GM12891 (cell line): ENCODE measurements at regions not wholly inside any gene's neighbourhood (a gene's known extent, or its start where the extent isn't known, plus 50 kb on each side); places are given as distances from the start of the nearest gene placed in this dataset.

Experiments
- DNase-seq: peaks from one replicate; pipeline ENCODE4 v3.0.0; 2011; ENCODE audit warnings: low spot score; ENCODE audit not compliant: insufficient read length
- FAIRE-seq: peaks from 2 replicates; lab custom pipeline; 2011; peaks lifted over from hg19 to GRCh38; lab: Jason Lieb, UNC
- PAX5 ChIP-seq: IDR thresholded peaks from 2 replicates; pipeline ENCODE4 v1.6.1; 2011; ENCODE audit warnings: low read length, moderate library complexity, mild to moderate bottlenecking; ENCODE audit not compliant: insufficient read depth, severe bottlenecking
- POLR2A ChIP-seq: IDR thresholded peaks from 2 replicates; pipeline ENCODE4 v1.6.1; 2011; ENCODE audit warnings: low read depth, low read length, control low read depth
- POLR2AphosphoS5 ChIP-seq: IDR thresholded peaks from 2 replicates; pipeline ENCODE4 v1.6.1; 2011; ENCODE audit warnings: low read depth, low read length, control low read depth
- POU2F2 ChIP-seq: IDR thresholded peaks from 2 replicates; pipeline ENCODE4 v1.6.1; 2011; ENCODE audit warnings: low read depth, mild to moderate bottlenecking, control low read depth, low read length, moderate library complexity
- SPI1 ChIP-seq: IDR thresholded peaks from 2 replicates; pipeline ENCODE4 v1.6.1; 2011; ENCODE audit warnings: low read depth, low read length, control low read depth
- TAF1 ChIP-seq: IDR thresholded peaks from 2 replicates; pipeline ENCODE4 v1.6.1; 2011; ENCODE audit warnings: low read depth, low read length, control low read depth

DNA sequence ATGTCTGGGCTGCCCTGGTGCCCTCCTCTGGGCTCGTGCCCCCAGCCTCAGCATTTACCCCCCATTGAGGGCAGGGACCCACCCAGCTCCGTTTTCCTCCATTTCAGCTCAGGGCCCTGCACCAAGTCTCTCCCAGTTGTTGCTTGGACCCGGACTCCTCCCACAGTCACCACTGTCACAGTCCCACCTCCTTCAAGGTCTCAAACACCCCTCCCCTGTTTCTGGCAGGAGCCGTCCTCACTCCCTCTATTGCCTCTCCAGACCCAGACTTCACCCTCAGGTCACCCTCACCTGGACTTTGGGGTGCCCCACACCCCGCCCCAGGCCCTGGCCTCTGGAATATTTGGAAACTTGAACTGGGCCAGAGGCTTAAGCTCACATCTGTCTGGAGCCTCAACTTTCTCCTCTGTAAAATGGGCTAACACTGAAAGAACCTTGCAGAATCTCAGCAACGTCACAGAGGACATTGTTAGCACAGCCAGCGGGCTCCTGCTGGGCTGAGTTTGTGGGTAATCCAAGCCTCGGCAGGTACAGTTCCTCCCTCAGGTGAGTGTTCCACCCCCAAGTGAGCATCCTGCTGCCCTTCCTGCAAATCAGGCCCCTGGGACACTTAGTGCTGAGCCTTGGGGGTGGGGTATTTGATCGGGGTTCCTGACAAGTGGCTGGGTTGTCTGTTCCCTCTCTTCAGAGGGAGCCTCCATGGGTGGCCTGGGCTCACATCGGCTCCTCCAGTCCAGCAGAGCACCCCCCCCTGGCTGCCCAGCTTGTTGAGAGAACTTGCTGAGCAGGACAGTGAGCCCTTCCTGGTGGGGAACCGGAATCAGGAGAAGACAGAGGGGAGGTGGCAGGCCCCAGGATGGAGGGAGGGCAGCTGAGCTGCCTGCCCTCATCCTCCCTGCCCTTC is 130.1 kb downstream of the C9orf50 start:
- TF ChIP-seq TAF1 (no peak), POLR2AphosphoS5 (no peak), SPI1 (no peak), POU2F2 (no peak), POLR2A (no peak), PAX5 (no peak)
- no peak for DNase-seq
- FAIRE-seq = no peak

DNA sequence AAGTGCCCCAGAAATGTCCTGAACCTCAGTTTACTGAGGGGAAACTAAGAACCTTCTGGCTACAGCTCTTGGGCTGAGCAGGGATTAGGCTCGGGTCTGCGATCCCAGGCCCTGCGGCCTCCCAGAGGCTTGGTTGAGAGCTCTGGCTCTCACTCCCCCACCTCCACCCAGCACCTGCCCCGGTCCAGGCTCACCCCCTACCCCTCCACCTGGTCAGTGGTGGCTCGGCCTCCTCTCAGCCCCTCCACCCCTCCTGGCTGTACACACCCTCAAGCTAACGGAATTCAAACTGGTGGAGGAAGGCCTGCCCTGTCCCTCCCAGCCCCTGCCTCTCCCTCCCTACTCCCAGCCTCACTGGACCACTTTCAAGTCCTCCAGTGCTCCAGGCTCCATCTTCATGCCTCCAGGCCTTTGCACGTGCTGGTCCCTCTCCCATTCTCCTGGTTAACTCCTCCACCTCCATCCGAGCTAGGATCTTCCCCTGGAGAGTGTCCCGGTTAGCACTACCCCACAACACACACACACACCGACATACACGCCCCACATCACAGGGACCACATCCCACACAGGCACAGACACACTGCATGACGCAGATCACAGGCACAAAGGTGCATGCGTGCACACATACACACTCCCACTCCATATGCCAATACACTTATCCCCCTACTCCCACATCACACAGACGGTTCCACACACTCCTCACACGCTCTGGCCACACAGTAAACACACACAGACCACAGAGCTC is 130.9 kb downstream of the C9orf50 start:
- TF ChIP-seq PAX5 (no peak), POLR2AphosphoS5 (no peak), POLR2A (no peak), SPI1 (no peak), POU2F2 (no peak), TAF1 (no peak)
- DNase-seq (no peak), FAIRE-seq (no peak)

DNA sequence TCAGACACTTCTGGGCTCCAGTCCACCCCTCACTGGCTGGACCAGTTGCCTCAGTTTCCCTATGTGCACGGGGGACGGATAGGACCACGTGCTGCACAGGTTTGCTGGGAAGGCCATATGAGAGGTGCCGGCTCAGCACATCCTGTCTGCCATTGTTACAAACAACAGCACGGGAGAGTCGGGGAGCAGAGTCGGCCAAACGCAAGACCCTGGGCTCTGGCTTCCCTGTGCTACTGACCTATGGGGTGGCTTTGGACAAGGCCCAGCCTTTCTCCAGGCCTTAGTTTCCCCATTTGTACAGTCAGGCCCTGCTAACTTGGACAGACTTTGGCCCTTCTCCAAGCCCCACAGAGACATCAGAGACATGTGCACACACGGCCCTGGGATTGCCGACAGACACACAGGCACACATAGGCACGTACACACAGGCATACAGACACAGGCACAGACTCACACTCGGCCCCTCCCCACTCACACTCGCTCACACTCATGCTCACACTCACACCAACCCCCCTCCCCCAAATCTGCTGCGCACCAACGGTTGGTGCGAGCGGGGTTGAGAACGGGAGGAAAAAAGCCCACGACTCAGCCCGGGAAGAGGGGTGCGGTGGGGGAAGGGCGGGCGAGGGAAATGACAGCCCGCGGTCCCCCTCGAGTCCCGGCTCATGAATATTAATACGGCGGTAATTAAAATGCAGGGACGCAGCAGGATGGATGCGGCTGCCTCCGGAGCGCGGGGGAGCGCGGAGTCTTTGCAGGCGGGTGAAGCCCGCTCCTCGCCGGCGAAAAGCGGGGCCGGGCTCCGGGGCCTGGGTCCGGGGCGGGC is 133.0 kb downstream of the C9orf50 start:
- no peak for TF ChIP-seq SPI1
- TF ChIP-seq POU2F2 = peak; percentile 46; the same call in 1 of the 2 replicates
- FAIRE-seq = no peak
- DNase-seq = no peak

DNA sequence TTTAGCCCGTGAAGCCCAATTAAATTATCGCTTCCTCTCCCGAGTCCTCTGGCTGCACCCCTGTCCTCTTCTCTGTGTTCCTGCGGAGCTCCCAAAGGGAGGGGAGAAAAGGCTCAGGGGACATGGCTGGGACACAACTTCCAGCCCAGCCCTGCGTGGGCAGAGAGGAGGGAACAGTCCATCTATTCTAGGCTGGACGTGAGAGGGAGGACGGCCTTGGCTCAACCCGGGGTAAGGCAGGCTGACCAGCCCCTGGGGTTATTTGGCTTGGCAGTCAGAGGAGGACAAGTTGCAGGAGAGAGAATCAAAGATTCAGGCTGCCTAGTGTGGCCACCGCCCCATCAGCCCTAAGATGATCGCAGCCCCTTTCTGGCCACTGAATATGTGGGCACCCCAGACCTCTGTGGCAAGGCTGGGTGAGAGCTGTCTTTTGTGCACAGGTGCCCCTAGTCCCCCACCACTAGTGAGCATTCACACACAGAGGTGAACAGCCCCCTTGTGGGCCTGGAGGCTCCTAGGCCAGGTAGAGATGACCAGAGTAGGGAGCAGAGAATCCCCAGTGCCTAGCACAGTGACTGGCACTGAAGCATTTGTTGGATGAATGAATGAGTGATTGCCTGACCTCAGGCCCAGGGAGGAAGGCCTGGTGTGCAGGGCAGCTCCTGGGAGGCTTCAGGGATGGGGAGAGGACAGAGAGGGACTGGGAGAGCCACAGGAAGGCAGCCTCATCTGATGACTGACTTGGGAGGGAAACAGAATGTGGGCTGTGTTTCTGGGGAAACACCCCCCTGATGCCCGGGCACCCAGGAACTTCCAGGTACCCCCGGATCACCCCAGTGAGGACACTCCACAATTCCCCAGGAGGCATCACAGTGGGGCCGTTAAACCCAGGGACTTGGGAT is 133.9 kb downstream of the C9orf50 start:
- no peak for FAIRE-seq
- no peak for DNase-seq
- TF ChIP-seq POU2F2 = no peak

DNA sequence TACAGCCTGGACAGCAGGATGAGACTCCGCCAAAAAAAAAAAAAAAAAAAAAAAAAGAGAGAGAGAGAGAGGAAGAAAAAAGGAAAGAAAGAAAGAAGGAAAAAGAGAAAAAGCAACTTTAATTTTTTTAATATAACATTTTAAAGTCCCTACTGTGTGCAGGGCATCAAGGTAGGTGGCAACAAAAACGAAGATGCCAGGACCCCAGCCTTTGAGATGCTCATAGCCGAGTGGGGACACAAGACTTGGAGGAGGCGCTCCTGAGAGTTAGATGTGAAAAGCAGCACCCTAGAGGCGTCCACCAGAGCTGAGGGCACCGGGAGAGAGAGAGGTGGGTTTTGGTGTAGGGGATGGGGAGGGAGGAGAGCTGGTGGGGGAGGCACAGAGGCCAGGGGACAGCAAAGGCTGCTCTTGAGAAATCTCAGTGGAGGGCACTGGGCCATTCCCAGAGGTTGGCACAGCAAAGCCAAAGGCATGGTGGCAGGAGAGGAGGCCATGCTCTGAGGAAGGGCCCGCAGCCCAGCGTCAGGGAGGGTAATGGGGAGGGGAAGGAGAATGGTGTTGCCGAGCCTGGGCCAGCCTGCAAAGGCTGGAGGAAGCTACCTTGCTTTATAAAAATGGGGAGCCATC is 135.6 kb downstream of the C9orf50 start:
- DNase-seq (no peak), FAIRE-seq (no peak)
- no peak for TF ChIP-seq POLR2AphosphoS5
- no peak for TF ChIP-seq POLR2A
- TF ChIP-seq TAF1 = no peak
- TF ChIP-seq PAX5 = no peak
- TF ChIP-seq SPI1 = no peak
- no peak for TF ChIP-seq POU2F2

DNA sequence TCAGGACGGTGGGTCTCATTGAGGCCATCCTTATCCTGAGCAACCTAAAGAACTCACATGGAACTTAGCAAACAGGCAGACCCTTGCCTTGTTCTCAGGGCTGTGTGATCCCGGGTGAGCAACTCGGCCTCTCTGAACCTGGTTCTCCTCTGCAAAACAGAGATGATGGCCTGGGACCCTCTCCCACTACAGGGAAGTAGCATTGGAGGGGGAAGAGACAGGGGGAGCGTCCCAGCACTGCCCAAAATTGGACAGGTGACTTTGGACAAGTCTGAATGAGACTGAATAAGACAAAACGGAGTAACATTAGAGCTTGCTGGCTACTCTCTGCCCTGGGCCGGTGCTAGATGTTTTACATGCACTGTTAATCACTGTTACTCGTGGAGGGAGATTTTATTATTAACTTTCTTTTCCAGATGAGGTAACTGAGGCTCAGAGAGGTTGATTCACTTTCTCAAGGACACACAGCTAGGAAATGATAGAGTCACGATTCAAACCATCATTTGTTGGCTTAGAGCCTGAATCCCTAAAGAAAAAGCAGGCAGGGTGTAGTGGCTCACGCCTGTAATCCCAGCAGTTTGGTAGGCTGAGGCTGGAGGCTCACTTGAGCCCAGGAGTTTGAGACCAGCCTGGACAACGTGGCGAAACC is 136.4 kb downstream of the C9orf50 start:
- no peak for TF ChIP-seq POU2F2
- DNase-seq = no peak
- FAIRE-seq = no peak

DNA sequence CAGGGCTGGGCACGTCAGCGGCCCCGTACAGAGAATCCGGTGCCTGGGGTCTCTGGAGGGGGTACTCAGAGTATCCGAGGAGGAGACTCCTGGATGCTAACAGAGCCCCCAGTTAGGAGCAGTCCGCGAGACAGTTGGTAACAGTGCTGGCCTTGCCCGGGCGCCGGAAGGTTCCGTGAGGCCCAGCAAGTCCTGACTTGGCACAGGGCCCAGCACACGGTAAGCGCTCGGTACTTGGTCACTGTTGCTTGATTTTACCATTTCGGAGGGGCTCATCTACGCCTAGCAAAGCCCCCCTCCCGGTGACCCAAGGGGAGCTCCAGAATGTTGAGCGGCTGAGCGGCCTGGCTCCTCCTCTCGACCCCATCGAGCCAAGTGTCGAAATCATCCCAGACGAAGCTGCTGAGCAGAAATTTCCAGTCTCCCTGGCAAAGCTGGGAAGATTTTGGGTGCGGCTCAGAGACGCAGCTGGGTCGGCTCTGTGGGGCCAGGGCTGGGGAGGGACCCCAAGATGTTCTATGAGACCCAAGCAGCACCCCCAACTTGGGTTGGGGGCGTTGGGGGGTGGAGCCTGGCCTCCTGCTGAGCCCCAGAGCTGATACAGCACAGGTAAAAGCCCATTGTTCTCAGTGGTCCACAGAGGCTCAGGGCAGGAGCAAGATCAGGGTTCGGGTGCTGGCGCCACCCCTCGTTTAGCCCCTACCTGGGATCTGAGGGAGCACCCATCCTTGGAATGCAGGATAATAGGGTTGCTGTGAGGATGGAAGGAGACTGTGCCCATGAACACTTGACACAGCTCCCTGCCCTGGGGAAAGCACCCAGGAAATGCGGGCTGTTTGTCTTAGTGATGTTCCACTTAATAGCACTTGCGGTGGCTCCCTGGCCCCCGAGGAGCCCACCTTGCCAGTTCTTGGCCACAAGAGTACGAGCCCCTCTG is 137.2 kb downstream of the C9orf50 start:
- FAIRE-seq = no peak
- no peak for DNase-seq
- no peak for TF ChIP-seq POLR2AphosphoS5
- no peak for TF ChIP-seq POU2F2
